ENCODE measurements at regions not wholly inside any gene's neighbourhood (a gene's known extent, or its start where the extent isn't known, plus 50 kb on each side); places are given as distances from the start of the nearest gene placed in this dataset.

DNA sequence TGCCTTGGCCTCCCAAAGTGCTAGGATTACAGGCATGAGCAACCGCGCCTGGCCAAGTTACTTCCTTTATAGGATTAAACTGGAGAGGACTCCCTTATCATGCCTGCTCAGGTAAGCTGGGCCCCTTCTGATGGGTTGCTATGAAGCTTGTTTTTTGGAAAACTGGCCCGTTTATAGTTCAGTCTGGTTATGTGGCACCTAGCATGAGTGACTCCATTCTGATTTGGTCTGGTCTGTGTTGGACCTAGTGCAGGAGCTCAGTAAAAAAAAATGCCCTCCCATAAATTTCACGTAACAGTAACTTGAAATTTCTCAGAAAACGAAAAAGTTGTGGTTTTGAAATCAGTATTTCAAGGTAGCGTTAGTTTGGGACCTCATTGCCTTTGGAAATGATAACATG is 448.4 kb downstream of the HACE1 start:
- no peak for DNase-seq

- DNase-seq: no peak
Measured at GRCh38 chr6:104409913-104410312, 449.8 kb downstream of the HACE1 start.

GRCh38 chr6:104407957-104408356 is 451.8 kb downstream of the HACE1 start:
- DNase-seq: no peak

- no peak for DNase-seq
Measured at GRCh38 chr6:104404377-104404776, 455.3 kb downstream of the HACE1 start.

- DNase-seq: no peak
Measured at GRCh38 chr6:104402572-104402971, 457.1 kb downstream of the HACE1 start.

- DNase-seq: no peak
Measured at GRCh38 chr6:104401926-104402325, 457.8 kb downstream of the HACE1 start.

DNA sequence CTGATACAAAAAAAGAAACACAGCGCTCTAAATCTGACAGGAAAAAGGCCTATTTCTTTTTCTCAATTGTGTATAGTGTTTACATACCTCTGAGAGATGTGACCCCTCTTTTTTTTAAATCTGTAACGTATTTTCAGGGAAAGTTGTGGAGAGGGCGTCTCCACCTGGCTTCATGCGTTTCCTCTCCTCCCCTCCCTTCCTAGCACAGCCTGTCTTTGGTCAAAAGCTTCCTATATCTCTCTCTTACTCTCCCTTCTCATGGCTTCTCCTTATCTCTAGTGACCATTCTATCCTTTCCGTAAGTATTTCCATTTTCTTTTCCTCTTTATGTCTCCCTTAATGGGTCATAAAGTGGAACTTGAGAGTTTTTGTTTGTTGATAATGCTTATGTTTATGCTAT is 458.9 kb downstream of the HACE1 start:
- DNase-seq: no peak

GRCh38 chr6:104396077-104396476 is 463.6 kb downstream of the HACE1 start:
- no peak for DNase-seq

GRCh38 chr6:104381907-104382306 is 477.8 kb downstream of the HACE1 start:
- no peak for DNase-seq

GRCh38 chr6:104365451-104366234 is 494.1 kb downstream of the HACE1 start:
- DNase-seq: no peak

- DNase-seq: no peak
Measured at GRCh38 chr6:104357928-104358327, 501.8 kb downstream of the HACE1 start.

GRCh38 chr6:104356197-104356596 is 503.5 kb downstream of the HACE1 start:
- no peak for DNase-seq

- no peak for DNase-seq
Measured at GRCh38 chr6:104349191-104349590, 510.5 kb downstream of the HACE1 start.

DNA sequence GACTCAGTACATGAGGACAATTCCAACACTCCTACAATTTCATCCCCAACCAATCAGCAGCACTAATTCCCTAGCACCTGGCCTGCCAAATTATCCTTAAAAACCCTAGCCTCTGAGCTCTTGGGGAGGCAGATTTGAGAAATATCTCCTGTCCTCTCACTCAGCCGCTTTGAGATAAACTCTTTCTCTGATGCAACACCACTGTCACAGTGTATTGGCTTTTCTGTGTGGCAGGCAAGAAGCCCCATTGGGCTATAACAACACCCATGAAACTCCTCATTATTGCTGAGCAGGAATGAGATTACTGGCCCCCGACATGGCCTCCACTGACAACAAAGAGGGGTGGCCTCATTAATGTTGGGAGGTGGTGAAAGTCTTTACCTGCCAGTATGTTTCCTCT is 515.5 kb downstream of the HACE1 start:
- DNase-seq: no peak

- DNase-seq: no peak
Measured at GRCh38 chr6:104332364-104332763, 527.4 kb downstream of the HACE1 start.

- no peak for DNase-seq
Measured at GRCh38 chr6:104326173-104327001, 533.3 kb downstream of the HACE1 start.

DNA sequence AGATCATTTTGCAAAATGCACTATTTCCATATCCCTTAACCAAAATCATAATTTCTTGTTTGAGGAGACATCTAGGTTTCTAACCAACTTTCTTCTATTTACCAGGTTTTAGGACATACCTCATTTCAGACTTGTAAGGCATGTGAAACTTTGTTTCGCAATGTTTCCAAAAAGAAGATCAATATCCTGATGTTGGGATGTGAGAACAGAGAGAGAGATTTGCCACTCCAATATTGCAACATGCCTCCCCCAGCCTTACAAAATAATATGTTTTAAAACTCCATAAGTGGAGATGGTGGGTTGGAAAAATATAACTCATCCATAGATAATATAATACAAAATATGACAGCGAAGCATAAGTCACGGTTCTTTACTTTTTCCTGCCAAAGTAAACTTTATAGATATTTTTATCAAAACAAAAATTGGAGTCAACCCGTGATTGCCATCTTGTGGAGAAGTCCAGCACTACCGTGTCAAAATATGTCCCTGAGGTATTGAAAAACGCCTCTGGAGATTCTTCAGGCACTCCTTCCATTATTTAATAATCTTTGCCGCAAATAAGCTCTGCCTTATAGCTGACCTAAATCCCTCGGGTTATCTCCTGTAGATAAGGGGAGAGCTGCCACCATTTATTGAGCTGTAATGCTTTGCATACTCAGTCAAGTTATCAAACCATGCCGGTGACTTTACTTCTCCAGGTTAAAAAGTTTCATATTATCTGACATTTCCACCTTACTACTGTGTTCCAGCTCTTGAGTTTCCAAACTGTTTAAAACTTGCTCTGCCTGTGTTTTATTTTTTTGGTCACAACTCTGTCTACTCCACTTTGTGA is 534.2 kb downstream of the HACE1 start:
- DNase-seq: no peak

- DNase-seq: no peak
Measured at GRCh38 chr6:104324301-104324700, 535.4 kb downstream of the HACE1 start.

DNA sequence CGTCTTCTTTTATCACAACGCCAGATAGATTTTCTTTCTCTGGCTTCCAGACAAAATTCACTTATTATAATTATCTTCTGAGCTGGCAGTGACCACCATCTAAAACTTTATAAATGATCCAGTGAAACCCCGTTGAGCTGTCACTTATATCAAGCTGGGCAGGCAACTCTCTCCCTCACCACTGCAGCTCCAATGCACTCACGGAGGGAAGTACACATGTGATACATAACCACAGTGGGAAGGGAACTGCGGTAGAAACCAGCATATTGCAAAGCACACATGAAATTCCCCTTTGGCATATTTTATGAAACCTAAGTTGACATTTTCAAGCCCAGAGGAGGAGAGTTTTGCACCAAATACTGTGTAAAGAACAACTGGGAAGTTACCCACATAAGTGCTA is 536.9 kb downstream of the HACE1 start:
- DNase-seq: no peak

DNA sequence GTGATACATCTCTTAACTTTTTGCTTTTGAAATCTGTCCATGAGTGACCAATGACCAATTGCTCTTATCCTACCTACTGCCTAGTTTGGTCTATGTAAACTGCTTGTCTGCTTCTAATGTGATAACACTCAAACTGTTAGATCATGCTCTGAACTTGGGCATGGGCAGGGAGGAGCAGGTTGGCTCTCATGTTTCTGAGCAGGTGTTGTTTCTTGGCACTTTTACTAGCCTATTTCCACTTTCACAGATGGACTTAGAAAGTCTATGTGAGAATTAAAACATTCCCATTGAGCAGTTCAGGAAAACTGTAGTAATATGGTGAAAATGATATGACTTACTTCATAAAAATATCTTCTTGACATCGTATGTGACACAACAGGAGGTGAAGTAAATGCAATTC is 538.4 kb downstream of the HACE1 start:
- DNase-seq: no peak

GRCh38 chr6:104320896-104321295 is 538.8 kb downstream of the HACE1 start:
- DNase-seq: no peak

GRCh38 chr6:104312851-104313250 is 546.9 kb downstream of the HACE1 start:
- DNase-seq: no peak

GRCh38 chr6:104306211-104306610 is 553.5 kb downstream of the HACE1 start:
- DNase-seq: no peak

Data from effector CD8-positive, alpha-beta T cell (primary cell).